ENCODE measurements at regions not wholly inside any gene's neighbourhood (a gene's known extent, or its start where the extent isn't known, plus 50 kb on each side); places are given as distances from the start of the nearest gene placed in this dataset.

DNA sequence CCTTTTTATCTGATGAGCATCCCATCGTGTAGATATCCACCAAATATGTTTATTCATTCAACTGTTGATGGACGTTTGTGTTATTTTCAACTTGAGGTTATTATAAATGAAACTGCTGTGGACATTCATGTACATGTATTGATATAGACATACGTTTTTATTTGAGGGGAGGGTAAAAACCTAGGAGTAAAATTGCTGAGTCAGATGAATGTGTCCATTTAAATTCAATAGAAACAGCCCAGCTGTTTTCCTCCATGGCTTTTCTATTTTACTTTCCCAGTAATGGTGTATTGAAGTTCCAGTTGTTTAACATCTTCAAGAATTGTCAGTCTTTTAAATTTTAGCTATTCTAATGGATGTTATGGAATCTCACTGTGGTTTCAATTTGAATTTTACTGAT lies 348.7 kb upstream of the GALNTL6 start:
- TF ChIP-seq, protein P1, sequence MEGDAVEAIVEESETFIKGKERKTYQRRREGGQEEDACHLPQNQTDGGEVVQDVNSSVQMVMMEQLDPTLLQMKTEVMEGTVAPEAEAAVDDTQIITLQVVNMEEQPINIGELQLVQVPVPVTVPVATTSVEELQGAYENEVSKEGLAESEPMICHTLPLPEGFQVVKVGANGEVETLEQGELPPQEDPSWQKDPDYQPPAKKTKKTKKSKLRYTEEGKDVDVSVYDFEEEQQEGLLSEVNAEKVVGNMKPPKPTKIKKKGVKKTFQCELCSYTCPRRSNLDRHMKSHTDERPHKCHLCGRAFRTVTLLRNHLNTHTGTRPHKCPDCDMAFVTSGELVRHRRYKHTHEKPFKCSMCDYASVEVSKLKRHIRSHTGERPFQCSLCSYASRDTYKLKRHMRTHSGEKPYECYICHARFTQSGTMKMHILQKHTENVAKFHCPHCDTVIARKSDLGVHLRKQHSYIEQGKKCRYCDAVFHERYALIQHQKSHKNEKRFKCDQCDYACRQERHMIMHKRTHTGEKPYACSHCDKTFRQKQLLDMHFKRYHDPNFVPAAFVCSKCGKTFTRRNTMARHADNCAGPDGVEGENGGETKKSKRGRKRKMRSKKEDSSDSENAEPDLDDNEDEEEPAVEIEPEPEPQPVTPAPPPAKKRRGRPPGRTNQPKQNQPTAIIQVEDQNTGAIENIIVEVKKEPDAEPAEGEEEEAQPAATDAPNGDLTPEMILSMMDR (IDR thresholded peaks at IDR 0.05): no peak
- TF ChIP-seq ZFX (IDR thresholded peaks at IDR 0.05; ENCODE audit: borderline replicate concordance): no peak
- no peak overlapping the region for H3K27ac ChIP-seq

DNA sequence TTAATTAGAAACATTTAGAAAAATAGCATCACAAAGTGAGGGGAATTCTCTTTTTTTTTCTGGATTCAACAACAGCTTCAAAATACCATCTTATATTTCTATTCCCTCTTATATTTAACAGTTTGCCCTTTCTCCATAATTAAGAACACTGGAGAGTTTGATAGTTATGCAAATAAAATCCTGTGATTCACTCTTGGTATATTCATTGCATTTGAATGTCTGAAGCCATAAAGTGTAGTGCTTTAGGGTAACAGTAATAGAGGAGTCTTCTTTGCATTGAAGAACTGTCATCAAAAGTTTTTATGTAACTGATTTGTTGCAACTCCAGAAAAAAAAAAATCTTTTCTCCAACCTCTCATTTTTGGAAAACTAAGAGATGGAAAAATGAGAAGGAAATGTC lies 352.0 kb upstream of the GALNTL6 start:
- TF ChIP-seq ZFX (IDR thresholded peaks at IDR 0.05; ENCODE audit: borderline replicate concordance): no peak
- TF ChIP-seq, protein P1 (IDR thresholded peaks at IDR 0.05): no peak
- H3K27ac ChIP-seq: no peak overlapping the region

DNA sequence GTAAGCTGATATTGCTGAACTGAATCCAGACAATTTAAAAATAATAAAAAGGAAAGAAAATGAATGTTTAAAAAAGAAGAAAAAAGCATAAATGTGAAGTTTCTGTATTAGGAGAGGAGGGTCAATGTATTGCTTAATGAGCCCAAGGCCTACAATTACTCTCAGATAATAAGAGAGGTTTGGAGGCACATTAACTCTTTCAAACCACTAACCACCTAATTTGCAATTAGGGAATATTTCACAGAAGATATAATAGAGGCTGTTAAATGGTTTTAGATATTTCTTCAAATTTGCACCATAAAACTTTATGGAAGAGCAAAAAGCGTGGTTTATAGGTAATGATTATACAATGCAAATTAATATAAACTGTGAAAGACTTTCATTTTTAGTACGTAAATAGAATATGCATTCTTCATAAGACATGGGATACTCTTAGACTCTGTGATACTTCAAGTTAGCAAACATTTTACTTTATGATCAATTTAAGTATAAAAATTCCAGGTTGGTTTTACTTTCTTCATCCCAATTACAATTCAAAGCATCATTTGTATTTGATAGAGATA lies 364.2 kb upstream of the GALNTL6 start:
- H3K27ac ChIP-seq: no peak overlapping the region
- no peak for TF ChIP-seq ZFX (IDR thresholded peaks at IDR 0.05; ENCODE audit: borderline replicate concordance)
- TF ChIP-seq, protein P1 (IDR thresholded peaks at IDR 0.05): no peak

DNA sequence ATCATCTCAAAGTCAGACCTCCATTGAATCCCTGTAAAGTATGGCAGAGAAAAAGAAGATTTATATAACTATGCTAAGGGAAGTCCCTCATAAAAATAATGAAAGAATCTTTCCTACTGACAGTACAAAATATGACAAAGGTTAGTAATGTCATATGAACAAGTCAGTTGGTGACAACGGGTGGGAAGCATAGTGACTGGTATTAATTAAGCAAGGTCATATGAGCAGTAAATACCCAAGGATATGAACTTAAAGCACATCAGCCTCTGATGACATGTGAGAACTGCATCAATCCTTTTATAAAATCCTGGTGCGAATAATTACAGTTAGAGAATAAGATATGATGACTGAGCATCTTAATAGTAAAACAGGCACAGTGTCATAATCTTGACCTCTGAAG lies 364.8 kb upstream of the GALNTL6 start:
- TF ChIP-seq ZFX (IDR thresholded peaks at IDR 0.05; ENCODE audit: borderline replicate concordance): no peak
- TF ChIP-seq, protein P1 (IDR thresholded peaks at IDR 0.05): no peak
- H3K27ac ChIP-seq: no peak overlapping the region

DNA sequence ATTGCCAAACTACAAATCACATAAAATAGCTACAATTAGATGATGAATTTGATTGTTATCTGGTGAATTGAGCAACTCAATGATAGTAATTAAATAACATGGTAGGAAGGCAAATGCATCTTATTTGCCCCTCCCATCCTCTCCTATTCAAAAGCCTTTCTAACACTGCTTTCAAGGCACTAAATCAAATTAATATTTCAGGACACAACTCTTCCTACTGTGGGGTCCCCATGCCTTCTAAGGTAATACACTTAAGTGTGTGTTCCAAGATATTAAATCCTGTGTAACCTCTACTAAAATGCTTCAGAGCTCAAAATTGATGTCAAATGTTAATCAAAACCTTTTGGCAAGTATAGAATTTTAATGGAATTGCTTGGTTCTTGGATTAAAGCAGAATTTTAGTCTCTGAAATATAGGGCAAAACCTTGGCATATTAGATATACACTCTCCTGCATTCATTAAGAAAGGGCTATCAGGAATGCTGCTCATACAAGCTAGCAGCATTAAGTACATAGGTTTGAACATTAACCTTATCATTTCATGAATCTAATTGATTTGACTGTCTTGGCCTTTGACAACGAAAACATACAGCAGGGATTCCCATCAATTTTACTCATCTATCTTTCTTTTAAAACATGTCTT lies 371.8 kb upstream of the GALNTL6 start:
- no peak overlapping the region for H3K27ac ChIP-seq
- TF ChIP-seq, protein P1 (IDR thresholded peaks at IDR 0.05): no peak
- TF ChIP-seq ZFX (IDR thresholded peaks at IDR 0.05; ENCODE audit: borderline replicate concordance): no peak

DNA sequence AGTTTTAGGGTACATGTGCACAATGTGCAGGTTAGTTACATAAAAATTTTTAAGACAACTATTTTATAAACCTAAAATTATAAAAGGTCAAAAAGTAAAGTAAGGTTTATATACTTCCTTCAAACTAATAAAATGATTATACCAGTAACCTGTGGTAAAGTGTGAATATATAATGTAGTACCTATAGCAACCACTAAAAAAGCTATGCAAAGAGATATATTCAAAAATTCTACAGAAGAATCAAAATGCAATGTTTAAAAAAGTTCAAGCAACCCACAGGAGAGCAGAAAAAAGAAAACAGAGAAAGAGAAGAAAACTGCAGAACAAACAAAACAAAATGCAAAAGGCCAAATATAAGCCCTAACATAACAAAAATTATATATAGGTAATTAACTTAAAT lies 379.5 kb upstream of the GALNTL6 start:
- no peak overlapping the region for H3K27ac ChIP-seq
- TF ChIP-seq, protein P1 (IDR thresholded peaks at IDR 0.05): no peak
- no peak for TF ChIP-seq ZFX (IDR thresholded peaks at IDR 0.05; ENCODE audit: borderline replicate concordance)

DNA sequence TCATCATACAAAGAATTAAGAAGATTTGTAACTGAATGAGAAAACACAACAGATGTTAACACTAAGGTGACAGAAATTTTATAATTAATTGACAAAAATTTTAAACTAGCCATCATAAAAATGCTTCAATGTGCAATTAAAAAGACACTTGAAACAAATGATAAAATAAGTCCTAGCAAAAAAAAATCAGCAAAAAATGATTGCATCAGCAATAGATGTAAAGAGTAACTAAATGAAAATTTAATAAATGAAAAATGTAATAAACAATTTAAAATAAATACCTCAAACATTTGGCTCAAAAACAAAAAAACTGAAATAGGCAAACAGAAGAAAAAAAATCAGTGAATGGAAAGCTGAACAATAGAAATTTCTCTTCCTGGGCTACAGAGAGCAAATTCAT lies 380.7 kb upstream of the GALNTL6 start:
- TF ChIP-seq, protein P1 (IDR thresholded peaks at IDR 0.05): no peak
- no peak for TF ChIP-seq ZFX (IDR thresholded peaks at IDR 0.05; ENCODE audit: borderline replicate concordance)
- H3K27ac ChIP-seq: no peak overlapping the region
